Left renal pelvis (tissue), 4 donors: ENCODE measurements at regions not wholly inside any gene's neighbourhood (a gene's known extent, or its start where the extent isn't known, plus 50 kb on each side); places are given as distances from the start of the nearest gene placed in this dataset.

ENCODE experiments used
- DNase-seq, 4 donors: peaks; one replicate each; pipeline ENCODE4 v3.0.0-alpha.2; 2013; ENCODE audit warnings: low read depth in 4 of 4, low spot score in 3 of 4

- DNase-seq = no peak
These were observed 67.7 kb upstream of the PJA1 start for GRCh38 chrX:69232945-69233344.

- DNase-seq = no peak
These were observed 66.7 kb upstream of the PJA1 start for GRCh38 chrX:69231903-69232302.

- DNase-seq = no peak
These were observed 64.2 kb upstream of the PJA1 start for GRCh38 chrX:69229436-69229835.

- no peak for DNase-seq
These were observed 63.5 kb upstream of the PJA1 start for GRCh38 chrX:69228732-69229131.

- DNase-seq = no peak
These were observed 61.4 kb upstream of the PJA1 start for GRCh38 chrX:69226459-69227158.

GRCh38 chrX:69222103-69223090, 57.1 kb upstream of the PJA1 start:
- DNase-seq = peak; percentile 47 to 63 (median 50)

- no peak for DNase-seq
These were observed 56.2 kb upstream of the PJA1 start for GRCh38 chrX:69221239-69222102.

GRCh38 chrX:69218407-69218997, 53.2 kb upstream of the PJA1 start:
- no peak for DNase-seq

GRCh38 chrX:69216911-69217310, 51.7 kb upstream of the PJA1 start:
- no peak for DNase-seq

GRCh38 chrX:69216446-69216845, 51.2 kb upstream of the PJA1 start:
- no peak for DNase-seq

- no peak for DNase-seq
These were observed 50.1 kb upstream of the PJA1 start for GRCh38 chrX:69215161-69215875.
